GM13976 (cell line): ENCODE measurements at regions not wholly inside any gene's neighbourhood (a gene's known extent, or its start where the extent isn't known, plus 50 kb on each side); places are given as distances from the start of the nearest gene placed in this dataset.
"Not testable (repeated sequence)": the region's sequence is repeated elsewhere in the genome, so short reads cannot be mapped to it uniquely, and the experiment has no call there.

Experiments
- DNase-seq: peaks from one replicate; pipeline ENCODE4 v3.0.0; 2012; ENCODE audit warnings: low spot score
- CTCF ChIP-seq: IDR thresholded peaks from 2 replicates; pipeline ENCODE4 v1.5.1; 2012; ENCODE audit warnings: borderline replicate concordance, mild to moderate bottlenecking; ENCODE audit not compliant: insufficient read depth; ENCODE audit errors: extremely low read depth, missing control alignments, control extremely low read depth
- in situ Hi-C: fragments of 300-500 bp; cut with MboI; formaldehyde crosslinking; loops from one replicate; pipeline ENCODE4 v1.12.0; 2022; ENCODE audit warnings: low sequenced_read_pairs, mixed read lengths, inconsistent platforms; ENCODE audit not compliant: unreplicated experiment

DNA sequence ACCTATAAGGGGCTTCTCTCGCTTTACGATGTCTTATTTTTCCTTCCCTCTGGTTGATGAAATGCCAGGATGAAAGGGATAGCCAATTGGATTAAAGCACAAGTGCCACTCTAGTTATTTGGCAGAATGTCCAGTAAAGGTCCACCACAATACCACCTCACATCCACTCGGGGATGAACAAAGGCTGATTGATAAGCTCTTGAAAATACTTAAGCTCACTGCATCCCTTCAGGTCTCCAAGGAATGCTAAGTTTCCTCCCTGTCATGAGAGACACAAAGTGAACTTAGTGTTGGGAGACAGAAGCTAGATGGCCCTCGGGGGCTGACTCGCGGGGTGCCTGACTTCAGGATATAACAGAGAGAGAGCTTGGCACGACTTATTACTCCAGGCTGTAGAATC is 185.9 kb upstream of the ZNF644 start:
- DNase-seq: not testable (repeated sequence)

DNA sequence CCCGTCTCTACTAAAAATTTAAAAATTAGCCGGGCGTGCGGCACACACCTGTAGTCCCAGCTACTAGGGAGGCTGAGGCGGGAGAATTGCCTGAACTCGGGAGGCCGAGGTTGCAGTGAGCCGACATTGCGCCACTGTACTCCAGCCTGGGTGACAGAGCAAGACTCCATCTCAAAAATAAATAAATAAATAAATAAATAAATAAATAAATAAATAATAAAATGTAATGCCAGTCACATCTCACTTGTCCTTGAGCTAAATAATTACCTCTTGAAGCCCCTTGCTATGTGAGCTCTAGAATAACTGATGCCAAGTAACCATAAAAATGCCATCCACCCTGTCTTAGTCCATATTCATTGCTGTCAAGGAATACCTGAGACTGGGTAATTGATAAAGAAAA is 182.3 kb upstream of the ZNF644 start:
- DNase-seq, in situ Hi-C loops: not testable (repeated sequence)

More for the DNA sequence above, 185.9 kb upstream of the ZNF644 start:
- in situ Hi-C loops: not testable (repeated sequence)

DNA sequence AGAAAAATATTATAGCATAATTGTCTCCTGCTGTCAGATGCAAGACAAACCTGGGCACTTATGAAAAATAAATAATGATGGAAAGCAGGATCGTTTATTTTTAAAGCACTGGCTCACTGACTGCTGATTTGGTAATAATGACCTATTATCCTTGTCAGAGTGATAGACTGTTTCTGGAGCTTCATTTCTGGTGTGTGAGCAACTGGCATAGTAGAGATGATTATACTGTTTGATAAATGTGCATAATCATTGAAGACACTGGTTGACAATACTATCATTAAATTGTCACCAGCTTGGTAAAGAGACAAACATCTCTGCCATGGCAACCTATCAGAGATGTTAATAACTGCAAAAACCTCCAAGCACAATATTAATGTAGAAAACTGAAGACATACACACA is 179.9 kb upstream of the ZNF644 start:
- no peak for TF ChIP-seq CTCF
- DNase-seq: no peak
- in situ Hi-C loops: no loop called here

DNA sequence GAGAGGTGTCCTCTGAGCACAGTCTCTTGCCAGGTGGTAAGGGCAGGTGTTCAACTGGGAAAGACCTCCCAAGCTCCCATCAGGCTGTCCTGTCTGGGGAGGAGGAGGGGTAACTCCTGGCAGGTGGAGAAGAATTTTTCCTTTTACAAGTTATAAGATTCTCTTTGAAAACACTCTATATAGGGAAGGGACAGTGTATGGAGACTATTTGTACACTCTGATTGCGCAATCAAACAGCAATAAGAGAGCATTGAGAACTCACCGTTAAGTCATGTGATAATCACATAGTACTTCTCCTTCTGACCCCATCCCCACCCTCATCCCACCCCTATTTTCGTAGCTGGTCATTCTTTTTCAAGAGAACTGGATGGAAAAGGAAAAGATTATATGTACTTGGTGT is 179.3 kb upstream of the ZNF644 start:
- in situ Hi-C loops: no loop called here
- no peak for TF ChIP-seq CTCF

GRCh38 chr1:91200675-91201074 is 178.8 kb upstream of the ZNF644 start:
- in situ Hi-C loops: no loop called here
- TF ChIP-seq CTCF: no peak
- DNase-seq: no peak

More for the DNA sequence above, 179.3 kb upstream of the ZNF644 start:
- no peak for DNase-seq

GRCh38 chr1:91199988-91200387 is 178.2 kb upstream of the ZNF644 start:
- no peak for DNase-seq
- in situ Hi-C loops: no loop called here
- no peak for TF ChIP-seq CTCF

- in situ Hi-C loops: no loop called here
- DNase-seq: no peak
- TF ChIP-seq CTCF: no peak
Measured at GRCh38 chr1:91190996-91191395, 169.2 kb upstream of the ZNF644 start.

DNA sequence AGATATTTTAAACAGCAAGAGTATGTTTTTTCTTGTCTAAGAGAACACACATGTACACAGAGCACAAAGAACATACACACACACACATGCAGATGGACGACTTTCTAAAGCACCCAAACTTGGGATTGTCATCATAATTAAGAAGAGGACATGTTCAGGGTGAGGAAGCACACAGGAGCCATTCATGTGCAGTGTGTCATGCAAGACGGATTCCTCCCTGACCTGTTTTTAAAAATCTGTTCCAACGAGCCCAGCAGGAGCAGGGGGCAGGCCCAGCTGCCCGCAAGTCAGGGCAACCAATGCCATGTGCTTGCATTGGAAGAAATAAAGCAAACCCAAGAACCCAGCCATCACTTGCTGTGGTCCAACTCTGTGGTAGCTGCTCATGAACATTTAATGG is 167.3 kb upstream of the ZNF644 start:
- in situ Hi-C loops: no loop called here
- no peak for TF ChIP-seq CTCF

DNA sequence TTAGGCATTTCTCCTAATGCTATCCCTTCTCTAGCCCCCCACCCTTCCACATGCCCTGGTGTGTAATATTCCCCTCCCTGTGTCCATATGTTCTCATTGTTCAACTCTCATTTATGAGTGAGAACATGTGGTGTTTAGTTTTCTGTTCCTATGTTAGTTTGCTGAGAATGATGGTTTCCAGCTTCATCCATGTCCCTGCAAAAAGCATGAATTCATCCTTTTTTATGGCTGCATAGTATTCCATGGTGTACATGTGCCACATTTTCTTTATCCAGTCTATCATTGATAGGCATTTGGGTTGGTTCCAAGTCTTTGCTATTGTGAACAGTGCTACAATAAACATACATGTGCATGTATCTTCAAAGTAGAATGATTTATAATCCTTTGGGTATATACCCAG is 161.0 kb upstream of the ZNF644 start:
- DNase-seq: not testable (repeated sequence)

More for the DNA sequence above, 167.3 kb upstream of the ZNF644 start:
- no peak for DNase-seq

More for the DNA sequence above, 161.0 kb upstream of the ZNF644 start:
- in situ Hi-C loops: not testable (repeated sequence)
